PC-3 (cell line): ENCODE measurements at regions not wholly inside any gene's neighbourhood (a gene's known extent, or its start where the extent isn't known, plus 50 kb on each side); places are given as distances from the start of the nearest gene placed in this dataset.

ENCODE experiments used
- ATAC-seq: fragments of 200-7000 bp; cut with Tn5 transposase; 2 replicates; pipeline ENCODE4 v1.9.1; 2020; ENCODE audit warnings: mild to moderate bottlenecking, moderate library complexity
- BruUV-seq: library from RNA; stranded (reverse); fragments of 400-500 nt; replicated peaks from 2 replicates; lab custom pipeline; 2021; lab: Mats Ljungman, UMichigan
- CTCF ChIA-PET: fragments of 300-600 bp; sonication (Branson Sonifier 250); formaldehyde crosslinking; loops from one replicate; lab custom pipeline; 2022; ENCODE audit warnings: antibody characterized with exemption; lab: Charles Lee
- POLR2A ChIA-PET: fragments of 300-600 bp; sonication (Branson Sonifier 250); formaldehyde crosslinking; loops from one replicate; lab custom pipeline; 2022; ENCODE audit warnings: antibody characterized with exemption; ENCODE audit not compliant: unreplicated experiment; lab: Charles Lee
- DNase-seq: peaks from one replicate; pipeline ENCODE4 v3.0.0-alpha.2; 2015
- H2AFZ ChIP-seq: fragments of 300-600 bp; sonication (generic); 2 replicates; pipeline ENCODE4 v1.6.0; 2016; ENCODE audit warnings: antibody characterized with exemption, low read length
- H3F3A ChIP-seq: fragments of 300-600 bp; sonication (generic); one replicate; pipeline ENCODE4 v1.6.0; 2017; ENCODE audit warnings: antibody characterized with exemption, low read length, control low read depth, mild to moderate bottlenecking; ENCODE audit not compliant: unreplicated experiment
- H3K27ac ChIP-seq: fragments of 300-600 bp; sonication (generic); 2 replicates; pipeline ENCODE4 v1.5.1; 2016; ENCODE audit warnings: mild to moderate bottlenecking, low read length
- H3K27me3 ChIP-seq: fragments of 300-600 bp; sonication (generic); 2 replicates; pipeline ENCODE4 v1.6.1; 2016; ENCODE audit warnings: low read length, mixed read lengths
- H3K36me3 ChIP-seq: fragments of 300-600 bp; sonication (generic); 2 replicates; pipeline ENCODE4 v1.6.1; 2016; ENCODE audit warnings: low read depth, mixed run types, low read length, mixed read lengths
- H3K4me1 ChIP-seq: fragments of 300-600 bp; sonication (generic); 2 replicates; pipeline ENCODE4 v1.5.1; 2016; ENCODE audit warnings: low read length; ENCODE audit not compliant: insufficient read depth
- H3K4me2 ChIP-seq: fragments of 300-600 bp; sonication (generic); 2 replicates; pipeline ENCODE4 v1.6.0; 2016; ENCODE audit warnings: low read length
- H3K4me3 ChIP-seq: fragments of 300-600 bp; sonication (generic); 2 replicates; pipeline ENCODE4 v1.5.1; 2016; ENCODE audit warnings: mild to moderate bottlenecking, low read length, mixed read lengths
- H3K79me2 ChIP-seq: fragments of 300-600 bp; sonication (generic); 2 replicates; pipeline ENCODE4 v1.6.1; 2017; ENCODE audit warnings: low read length, mixed read lengths
- H3K9ac ChIP-seq: fragments of 300-600 bp; sonication (generic); 2 replicates; pipeline ENCODE4 v1.6.0; 2016; ENCODE audit warnings: mild to moderate bottlenecking, low read length
- H3K9me2 ChIP-seq: fragments of 300-600 bp; sonication (generic); replicated peaks from 2 replicates; pipeline ENCODE4 v1.6.1; 2016; ENCODE audit warnings: mixed run types, low read length, mixed read lengths
- H3K9me3 ChIP-seq: fragments of 300-600 bp; sonication (generic); 2 replicates; pipeline ENCODE4 v1.6.1; 2016; ENCODE audit warnings: low read length, mixed read lengths
- H4K20me1 ChIP-seq: fragments of 300-600 bp; sonication (generic); 2 replicates; pipeline ENCODE4 v1.6.1; 2016; ENCODE audit warnings: low read length, mixed read lengths
- CTCF ChIP-seq: fragments of 300-600 bp; sonication (generic); conservative IDR thresholded peaks from 2 replicates; pipeline ENCODE4 v1.5.1; 2017; ENCODE audit warnings: antibody characterized with exemption, low read depth, mild to moderate bottlenecking, low read length
- EZH2 ChIP-seq: fragments of 300-600 bp; sonication (generic); IDR thresholded peaks from one replicate; pipeline ENCODE4 v1.6.1; 2017; ENCODE audit warnings: antibody characterized with exemption, mild to moderate bottlenecking, low read length; ENCODE audit not compliant: unreplicated experiment
- EZH2phosphoT487 ChIP-seq: fragments of 300-600 bp; sonication (generic); IDR thresholded peaks from 2 replicates; pipeline ENCODE4 v1.6.1; 2018; ENCODE audit warnings: mild to moderate bottlenecking, antibody characterized with exemption, low read length, borderline replicate concordance
- intact Hi-C: fragments of 100-400 bp; cut with micrococcal nuclease; formaldehyde crosslinking; loops from 2 replicates; pipeline ENCODE4 v1.9.0; 2023

DNA sequence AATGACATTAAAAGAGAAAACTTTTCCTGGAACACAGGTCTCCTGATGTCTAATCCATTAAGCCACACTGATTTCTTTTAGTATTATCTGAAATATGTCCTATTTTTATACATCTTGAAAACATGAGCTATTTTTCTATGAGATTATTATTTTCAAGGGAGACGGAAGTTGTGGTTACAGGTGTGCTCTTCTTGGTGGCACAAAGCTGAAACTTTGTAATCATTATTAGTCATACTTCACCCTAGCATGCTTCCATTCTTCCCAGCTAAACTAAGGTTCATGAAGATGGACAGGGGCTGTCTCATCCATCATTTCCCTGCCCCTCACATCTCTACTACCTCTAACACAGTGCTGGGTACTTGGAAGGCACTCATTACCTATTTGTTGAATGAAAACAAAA, 85.6 kb upstream of the POU1F1 start:
- no peak for TF ChIP-seq CTCF
- no peak for TF ChIP-seq EZH2
- no peak for TF ChIP-seq EZH2phosphoT487
- H2AFZ ChIP-seq, result no peak overlapping the region
- DNase-seq (peak; percentile 46), ATAC-seq (no peak)
- no peaks in the 10 kb centered on the region for H3K9me3 ChIP-seq
- H3K27me3 ChIP-seq, result no peaks in the 10 kb centered on the region
- no TSS peak for BruUV-seq
- H3F3A ChIP-seq, result no peaks in the 10 kb centered on the region
- H3K4me3 ChIP-seq, result no peak overlapping the region
- H3K9me2 ChIP-seq, result no peaks in the 10 kb centered on the region
- peaks cover 34% of the 10 kb centered on the region for H3K4me1 ChIP-seq
- no peak overlapping the region for H3K27ac ChIP-seq
- H3K79me2 ChIP-seq, result no peaks in the 10 kb centered on the region
- POLR2A ChIA-PET, result interaction anchor here (0.6 kb wide), 1 partner anchor 816 kb away, joined by 6 read pairs; no protein-coding TSS in a partner anchor
- H3K36me3 ChIP-seq, result no peaks in the 10 kb centered on the region
- no peaks in the 10 kb centered on the region for H4K20me1 ChIP-seq
- intact Hi-C loops, result no loop called here
- CTCF ChIA-PET, result no interaction called here
- no peak overlapping the region for H3K9ac ChIP-seq
- H3K4me2 ChIP-seq, result no peak overlapping the region

GRCh38 chr3:87361271-87361670, 84.9 kb upstream of the POU1F1 start:
- no peaks in the 10 kb centered on the region for H3K27me3 ChIP-seq
- H3K4me2 ChIP-seq, result no peak overlapping the region
- H3K27ac ChIP-seq, result no peak overlapping the region
- no peak for ATAC-seq
- H4K20me1 ChIP-seq, result no peaks in the 10 kb centered on the region
- ChIA-PET CTCF (no interaction called here), POLR2A (no interaction called here)
- peaks cover 34% of the 10 kb centered on the region for H3K4me1 ChIP-seq
- H3K4me3 ChIP-seq, result no peak overlapping the region
- H2AFZ ChIP-seq, result no peak overlapping the region
- no peak for DNase-seq
- H3K9me2 ChIP-seq, result no peaks in the 10 kb centered on the region
- TF ChIP-seq EZH2 (no peak), EZH2phosphoT487 (no peak), CTCF (no peak)
- intact Hi-C loops, result no loop called here
- no peaks in the 10 kb centered on the region for H3F3A ChIP-seq
- no peaks in the 10 kb centered on the region for H3K9me3 ChIP-seq
- no TSS peak for BruUV-seq
- no peak overlapping the region for H3K9ac ChIP-seq
- no peaks in the 10 kb centered on the region for H3K79me2 ChIP-seq
- no peaks in the 10 kb centered on the region for H3K36me3 ChIP-seq

DNA sequence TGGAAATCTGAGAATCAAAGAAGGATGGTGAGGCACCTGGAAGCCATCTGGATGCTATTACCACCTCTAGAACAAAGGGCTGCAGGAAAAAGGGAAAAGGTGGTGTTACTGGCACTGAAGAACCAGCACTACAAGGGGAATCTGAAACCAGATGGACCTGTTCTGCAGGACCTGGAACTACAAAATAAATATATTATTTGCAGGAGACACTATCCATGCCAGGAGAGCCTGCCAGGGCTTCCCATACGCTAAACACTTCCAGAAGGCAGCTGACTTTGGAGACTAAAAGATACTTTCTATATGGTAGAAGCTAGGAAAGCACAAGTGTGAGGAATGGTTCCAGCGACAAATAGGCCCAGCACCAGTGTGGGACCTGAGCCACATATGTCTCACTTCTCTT, 83.4 kb upstream of the POU1F1 start:
- H4K20me1 ChIP-seq, result no peaks in the 10 kb centered on the region
- peaks cover 34% of the 10 kb centered on the region for H3K4me1 ChIP-seq
- POLR2A ChIA-PET, result no interaction called here
- CTCF ChIA-PET, result no interaction called here
- ATAC-seq (peak; percentile 73), DNase-seq (peak; percentile 86)
- no peak overlapping the region for H3K4me3 ChIP-seq
- H3F3A ChIP-seq, result no peaks in the 10 kb centered on the region
- no TSS peak for BruUV-seq
- H3K79me2 ChIP-seq, result no peaks in the 10 kb centered on the region
- no peaks in the 10 kb centered on the region for H3K27me3 ChIP-seq
- H3K27ac ChIP-seq, result no peak overlapping the region
- peak overlapping the region; percentile 62 for H3K4me2 ChIP-seq
- no peak for TF ChIP-seq EZH2
- TF ChIP-seq EZH2phosphoT487, result no peak
- TF ChIP-seq CTCF, result no peak
- H3K9me2 ChIP-seq, result no peaks in the 10 kb centered on the region
- no peak overlapping the region for H3K9ac ChIP-seq
- H2AFZ ChIP-seq, result no peak overlapping the region
- H3K36me3 ChIP-seq, result no peaks in the 10 kb centered on the region
- H3K9me3 ChIP-seq, result no peaks in the 10 kb centered on the region
- intact Hi-C loops, result loop anchor here (10.0 kb wide), 1 partner anchor 405 kb away; no protein-coding TSS in a partner anchor
